ENCODE measurements at regions not wholly inside any gene's neighbourhood (a gene's known extent, or its start where the extent isn't known, plus 50 kb on each side); places are given as distances from the start of the nearest gene placed in this dataset.
"Not testable (repeated sequence)": the region's sequence is repeated elsewhere in the genome, so short reads cannot be mapped to it uniquely, and the experiment has no call there.

DNA sequence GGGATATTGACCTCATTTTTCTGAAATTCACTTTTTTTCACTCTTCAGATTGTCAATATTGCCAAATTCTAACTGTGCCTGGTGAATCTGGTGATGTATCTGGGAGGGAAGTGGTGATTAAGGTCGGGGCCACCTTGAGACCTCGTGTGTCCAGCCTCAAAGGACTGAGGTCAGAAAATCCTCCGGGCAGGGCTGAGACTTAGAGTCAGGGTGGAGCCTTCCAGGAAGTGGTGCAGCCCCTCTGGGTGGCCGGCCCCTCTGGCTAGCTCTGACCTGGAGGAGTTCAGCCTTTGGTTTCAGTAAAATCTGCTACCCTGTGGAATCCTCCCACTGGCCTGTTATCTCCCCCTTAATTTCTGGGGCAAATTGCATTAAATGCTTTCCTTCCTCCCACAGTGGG lies 175.7 kb downstream of the TRIM43 start:
- DNase-seq, result not testable (repeated sequence)

- not testable (repeated sequence) for DNase-seq
Measured at GRCh38 chr2:95767950-95768349, 176.1 kb downstream of the TRIM43 start.

GRCh38 chr2:95769256-95769655 lies 177.5 kb downstream of the TRIM43 start:
- not testable (repeated sequence) for DNase-seq

DNA sequence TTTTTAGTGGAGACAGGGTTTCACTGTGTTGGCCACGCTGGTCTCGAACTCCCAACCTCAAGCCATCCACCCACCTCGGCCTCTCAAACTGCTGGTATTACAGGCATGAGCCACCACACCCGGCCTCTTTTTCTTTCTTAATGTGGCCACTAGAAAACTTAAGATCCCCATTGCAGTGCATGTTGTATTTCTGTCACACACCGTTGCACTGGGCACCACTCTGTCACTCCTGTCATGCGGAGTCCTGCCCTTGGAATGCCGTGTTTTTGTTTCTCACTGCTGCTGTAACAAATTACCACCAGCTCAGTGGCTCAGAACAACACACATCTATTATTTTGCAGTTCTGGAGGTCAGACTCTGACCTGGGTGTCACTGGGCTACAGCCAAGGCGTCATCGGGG lies 178.9 kb downstream of the TRIM43 start:
- not testable (repeated sequence) for DNase-seq

DNA sequence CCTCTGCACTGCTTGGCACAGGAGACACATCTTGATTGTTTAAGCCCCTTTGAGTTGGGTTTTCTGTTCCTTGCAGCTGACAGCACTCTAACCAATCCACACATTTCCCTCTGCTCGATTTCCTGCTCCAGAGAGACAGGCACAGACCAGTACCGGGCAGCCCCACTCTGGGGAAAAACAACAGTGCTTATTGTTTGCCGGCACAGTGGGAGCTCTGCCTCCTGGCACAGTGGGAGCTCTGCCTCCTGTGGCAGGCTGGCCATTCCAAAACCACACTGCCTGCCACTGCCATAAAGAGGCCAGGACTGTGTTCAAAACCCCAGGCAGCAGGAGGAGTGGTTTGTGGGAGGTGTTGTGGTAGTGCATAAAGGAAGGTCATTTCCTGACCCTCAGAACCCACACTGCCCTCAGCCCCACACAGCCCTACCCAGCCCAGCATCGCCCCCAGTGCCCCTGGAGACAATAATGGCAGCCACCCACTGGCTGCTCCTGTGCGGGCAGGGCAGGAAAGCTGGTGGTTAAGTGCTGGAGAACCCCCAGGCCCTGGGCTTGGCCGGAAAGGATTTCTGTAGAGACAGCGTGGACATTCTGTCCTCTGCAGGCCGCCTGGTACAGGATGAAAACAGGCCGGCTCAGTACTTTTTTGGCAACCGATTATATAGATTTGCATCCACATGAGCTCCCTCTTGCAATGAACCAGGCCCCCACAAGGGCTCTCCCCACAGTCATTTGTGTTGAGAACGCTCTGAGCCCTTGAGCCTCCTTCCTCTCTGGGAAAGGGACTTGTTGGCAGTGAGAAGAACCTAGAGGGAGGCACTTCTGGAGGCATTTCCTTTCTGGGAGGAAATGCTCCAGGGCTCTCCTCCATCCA lies 182.8 kb downstream of the TRIM43 start:
- not testable (repeated sequence) for DNase-seq

DNA sequence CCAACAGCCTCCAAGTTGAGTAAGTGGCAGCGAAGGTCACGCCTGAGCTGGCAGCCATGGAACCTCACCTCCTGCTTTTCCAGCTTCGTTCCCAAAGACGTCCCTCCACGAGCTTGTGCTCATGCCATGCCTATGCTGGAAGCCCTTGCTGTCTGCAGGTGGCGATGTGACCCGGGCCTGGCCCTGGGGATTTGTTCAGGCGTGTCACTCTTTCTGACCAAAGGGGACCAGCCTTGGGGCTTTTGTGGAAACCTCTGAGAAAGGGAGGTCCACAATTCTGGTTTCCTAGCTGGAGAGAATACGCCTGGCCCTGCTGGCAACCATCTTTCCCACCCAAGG lies 183.4 kb downstream of the TRIM43 start:
- not testable (repeated sequence) for DNase-seq
